Activated CD8-positive, alpha-beta memory T cell treated with anti-CD3 and anti-CD28 coated beads for 4 hours (primary cell): ENCODE measurements at regions not wholly inside any gene's neighbourhood (a gene's known extent, or its start where the extent isn't known, plus 50 kb on each side); places are given as distances from the start of the nearest gene placed in this dataset.
"Not testable (repeated sequence)": the region's sequence is repeated elsewhere in the genome, so short reads cannot be mapped to it uniquely, and the experiment has no call there.

Experiments
- DNase-seq, 2 donors: peaks; one replicate each; pipeline ENCODE4 v3.0.0-alpha.2; 2020; ENCODE audit warnings: low read depth in 2 of 2

DNA sequence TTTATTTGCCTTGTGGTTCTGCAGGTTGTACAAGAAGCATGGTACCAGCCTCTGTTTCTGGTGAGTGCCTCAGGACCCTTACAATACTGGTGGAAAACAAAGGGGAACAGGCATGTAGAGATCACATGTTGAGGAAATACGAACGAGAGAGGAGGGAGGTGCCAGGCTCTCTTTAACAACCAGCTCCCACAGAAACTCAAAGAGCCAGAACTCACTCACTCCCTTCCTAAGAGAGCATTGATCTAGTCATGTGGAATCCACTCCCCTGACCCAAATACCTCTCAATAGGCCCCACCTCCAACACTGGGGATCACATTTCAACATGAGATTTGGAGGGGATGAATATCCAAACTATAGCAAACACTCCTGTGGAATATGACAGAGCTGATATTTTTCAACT lies 938.0 kb downstream of the GALC start:
- DNase-seq = no peak

DNA sequence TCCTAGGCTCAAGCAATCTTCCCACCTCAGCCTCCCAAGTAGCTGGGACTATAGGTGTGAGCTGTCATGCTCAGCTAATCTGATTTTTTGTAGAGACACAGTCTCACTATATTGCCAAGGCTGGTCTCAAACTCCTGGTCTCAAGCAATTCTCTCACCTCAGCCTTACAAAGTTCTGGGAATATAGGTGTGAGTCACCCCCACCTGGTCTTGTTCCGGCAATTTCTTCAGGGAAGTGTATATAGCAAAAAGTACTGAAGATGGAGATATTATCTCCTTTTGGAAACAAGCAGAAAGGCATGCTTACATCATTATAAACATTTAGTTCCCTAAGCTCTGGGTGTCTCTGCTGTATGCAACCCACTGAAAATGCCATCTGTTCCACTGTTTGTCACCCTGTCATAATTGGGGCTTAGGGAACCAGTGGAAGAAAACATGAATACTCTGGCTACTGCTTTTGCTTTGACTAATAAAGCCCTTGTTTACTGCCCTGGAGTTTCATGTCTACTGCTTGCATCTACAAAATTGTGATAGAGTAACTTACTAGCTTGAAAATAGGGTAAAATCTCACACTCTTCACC lies 940.2 kb downstream of the GALC start:
- DNase-seq = no peak

DNA sequence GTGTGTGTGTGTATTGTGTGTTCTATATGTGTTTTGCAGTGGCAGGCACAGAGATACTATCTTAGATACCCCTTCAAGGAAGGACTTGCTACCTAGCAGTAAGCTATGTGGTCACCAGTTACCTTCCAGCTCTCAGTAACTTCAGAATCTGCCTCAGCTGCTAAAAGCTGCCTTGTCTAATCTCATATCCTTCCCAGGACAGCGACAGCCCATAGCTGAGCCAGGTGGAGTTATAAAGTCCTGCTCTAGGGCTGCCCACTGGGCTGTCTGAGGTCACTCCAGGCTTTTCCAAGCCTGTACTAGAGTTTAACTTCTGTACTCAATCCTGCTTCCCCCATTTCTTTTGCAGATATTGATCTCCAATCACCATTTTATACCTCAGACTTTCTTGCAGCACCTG lies 942.6 kb downstream of the GALC start:
- no peak for DNase-seq

DNA sequence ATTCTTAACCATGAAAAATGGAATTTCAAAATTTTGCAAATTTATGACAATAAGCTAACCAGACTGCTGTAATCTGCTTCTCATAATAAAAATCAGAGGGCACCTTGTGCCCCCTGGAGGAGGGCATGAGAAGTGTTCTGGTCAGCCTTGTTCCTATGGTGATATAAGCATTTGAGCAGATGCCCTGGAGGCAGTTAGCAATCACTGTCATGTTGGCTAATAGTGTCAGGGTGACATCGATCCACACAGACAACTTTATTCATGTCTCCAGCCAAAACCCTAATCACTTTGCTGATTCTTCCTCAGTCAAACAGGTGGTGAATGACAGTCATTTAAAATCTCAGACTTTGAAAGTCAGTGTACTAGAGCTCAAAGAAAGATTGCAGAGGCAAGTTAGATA lies 943.0 kb downstream of the GALC start:
- DNase-seq = no peak

DNA sequence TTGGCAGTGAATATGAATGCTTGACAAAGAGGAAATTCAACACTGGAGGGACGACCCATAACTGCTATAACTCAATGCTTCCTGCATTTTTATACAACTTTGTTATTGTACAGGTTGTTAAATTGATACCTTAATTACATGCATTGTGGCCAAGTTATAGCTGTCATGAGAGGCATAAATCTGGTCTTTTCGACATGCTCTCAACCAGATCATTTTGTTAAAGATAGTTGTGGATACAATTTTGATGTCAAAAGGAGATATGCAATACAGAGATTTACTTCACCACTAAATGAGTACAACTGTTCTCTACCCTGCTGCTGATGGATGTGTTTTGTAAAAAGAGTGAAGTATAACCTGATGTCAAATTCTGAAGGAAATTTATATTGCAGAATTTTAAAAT lies 946.0 kb downstream of the GALC start:
- no peak for DNase-seq

DNA sequence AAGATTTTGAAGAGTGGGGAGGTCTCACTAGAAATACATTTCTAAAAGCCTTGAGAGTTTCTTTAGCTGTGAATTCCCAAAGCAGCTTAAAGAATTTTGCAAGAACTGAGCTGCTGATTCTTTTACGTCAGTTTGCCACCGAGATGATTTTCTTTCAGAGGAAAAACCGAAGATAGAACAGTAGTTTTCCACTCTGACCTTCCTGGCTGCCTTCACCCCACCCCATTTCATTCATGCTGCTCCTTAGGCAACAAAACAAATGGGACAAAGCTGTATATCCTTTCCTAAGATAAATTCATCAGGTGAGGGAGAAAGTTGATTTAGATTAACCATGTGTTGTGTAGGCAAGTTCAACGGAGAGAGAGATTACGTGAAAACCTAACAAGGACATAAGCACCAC lies 947.0 kb downstream of the GALC start:
- DNase-seq = no peak

DNA sequence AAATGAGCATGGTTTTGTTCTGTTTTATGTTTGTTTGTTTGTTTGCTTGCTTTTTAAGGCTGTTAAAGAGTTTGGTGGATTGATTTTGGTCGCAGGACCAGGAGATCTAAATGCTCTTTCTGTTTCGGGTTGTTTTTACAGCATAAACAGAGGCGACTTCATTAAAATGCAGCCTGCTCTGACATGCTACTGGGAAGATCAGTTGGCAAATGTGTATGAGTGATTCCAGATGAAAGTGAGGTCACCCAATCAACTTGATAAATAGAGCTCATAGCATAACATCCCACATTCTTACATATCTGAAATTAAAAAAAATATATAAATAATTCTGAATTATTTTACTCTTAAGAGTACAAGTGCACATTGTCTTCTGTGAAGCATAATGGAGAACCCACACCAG lies 947.7 kb downstream of the GALC start:
- no peak for DNase-seq

DNA sequence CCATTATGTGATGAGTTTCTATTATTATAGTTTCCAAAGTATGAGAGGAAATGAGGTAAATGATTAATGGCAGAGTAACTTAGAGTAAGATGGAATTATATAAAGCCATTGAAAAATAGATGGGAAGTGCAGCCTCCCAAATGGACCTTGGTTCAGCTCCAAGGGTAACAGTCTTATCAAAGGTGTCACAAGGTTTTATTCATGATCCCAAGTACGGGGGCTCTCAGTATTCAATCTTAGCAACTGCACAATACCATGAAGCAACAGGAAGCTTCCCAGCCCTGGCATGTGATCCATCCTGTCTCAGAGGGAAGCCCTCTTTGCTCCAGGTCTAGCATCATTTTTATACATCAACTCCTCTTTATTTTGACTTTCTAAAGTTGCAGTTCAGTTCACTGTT lies 948.2 kb downstream of the GALC start:
- DNase-seq = no peak

DNA sequence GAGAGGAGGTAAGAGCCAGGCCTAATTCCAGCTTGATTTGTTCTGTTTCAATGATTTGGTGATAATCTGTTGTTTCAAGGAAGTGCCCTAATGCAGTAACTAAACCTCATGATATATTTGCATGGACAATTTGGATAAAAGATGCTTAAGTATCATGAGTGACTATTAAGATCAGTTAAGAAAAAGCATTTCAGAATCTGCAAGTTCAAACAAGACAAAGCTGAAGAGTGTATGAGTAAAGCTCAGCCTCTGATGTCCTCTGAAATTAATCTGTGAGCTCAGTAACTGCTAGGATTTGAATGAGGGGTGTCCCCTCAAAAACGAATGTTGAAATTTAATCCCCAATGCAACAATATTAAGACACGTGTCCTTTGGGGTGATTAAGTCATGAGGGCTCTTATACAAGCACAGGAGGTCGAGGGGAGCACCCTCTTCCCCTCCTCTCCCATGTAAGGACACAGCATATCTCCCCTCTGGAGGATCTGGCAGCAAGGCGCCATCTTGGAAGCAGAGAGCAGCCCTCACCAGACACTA lies 949.2 kb downstream of the GALC start:
- no peak for DNase-seq

DNA sequence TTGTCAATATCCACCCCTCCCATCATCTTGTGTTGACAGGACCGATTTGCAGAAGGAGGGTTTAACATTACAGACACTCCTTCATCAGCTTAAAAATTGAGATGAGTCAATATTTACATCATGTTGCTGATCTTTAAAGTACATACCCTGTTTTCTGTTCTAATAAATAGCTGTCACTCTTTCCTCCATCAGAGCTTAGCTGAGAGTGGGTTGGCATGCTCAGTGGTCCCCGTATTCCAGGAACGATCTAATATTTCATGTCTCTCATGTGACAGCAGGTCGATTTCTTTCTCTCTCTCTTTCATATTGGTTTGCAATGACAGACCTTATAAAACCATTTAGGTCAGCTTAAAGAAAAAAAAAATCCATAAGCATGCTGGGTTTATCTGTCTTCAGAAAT lies 950.6 kb downstream of the GALC start:
- no peak for DNase-seq

DNA sequence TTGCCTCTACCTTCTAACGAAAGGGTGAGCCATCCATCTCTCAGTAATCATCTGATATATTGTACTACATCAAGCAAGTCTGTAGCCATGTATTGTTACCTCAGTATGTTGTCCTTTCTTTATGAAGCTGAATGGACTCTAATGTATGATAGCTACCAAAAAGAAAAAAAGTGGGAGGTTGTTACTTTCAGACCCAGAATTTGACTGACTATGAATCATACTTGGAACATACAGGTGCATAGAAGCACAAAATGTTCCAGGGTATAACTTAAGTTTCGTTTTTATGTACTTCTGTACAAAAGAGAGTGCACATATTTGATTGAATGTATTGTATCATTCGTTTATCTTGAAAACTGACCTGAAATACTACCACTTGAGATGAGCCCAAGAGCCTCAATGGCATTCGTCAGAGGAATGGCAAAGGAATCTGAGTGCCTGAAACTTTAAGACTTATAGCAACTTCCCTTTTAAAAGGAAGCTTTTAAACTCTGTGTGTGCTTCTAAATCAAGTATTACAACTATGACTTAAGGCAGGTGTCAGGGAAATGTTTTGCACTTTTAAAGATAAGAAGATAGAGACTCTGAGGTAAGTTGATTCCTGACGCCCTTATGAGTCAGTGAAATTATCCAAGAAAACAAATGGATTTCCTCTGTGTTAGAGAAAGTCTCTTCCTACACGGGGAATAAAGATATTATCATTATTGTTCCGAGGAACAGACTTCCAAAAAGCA lies 951.5 kb downstream of the GALC start:
- DNase-seq = no peak

DNA sequence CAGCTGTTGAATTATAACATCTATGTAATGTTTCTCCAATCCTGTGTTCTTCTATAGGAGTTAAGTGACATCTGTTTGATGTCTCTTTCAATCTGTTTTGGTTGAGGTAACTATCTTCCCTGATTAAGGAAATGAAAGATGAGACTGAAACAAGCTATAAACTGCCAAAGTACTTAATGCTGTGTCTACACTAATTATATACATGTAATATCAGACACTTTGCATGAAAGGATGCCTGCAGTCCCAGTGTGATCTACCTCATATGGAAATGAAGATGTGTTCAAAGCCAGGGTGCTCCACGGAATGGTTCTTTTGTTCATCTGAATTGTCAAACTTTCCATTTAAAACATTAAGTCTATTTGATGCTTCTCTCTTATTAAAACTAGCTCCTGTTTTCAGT lies 958.3 kb downstream of the GALC start:
- no peak for DNase-seq

DNA sequence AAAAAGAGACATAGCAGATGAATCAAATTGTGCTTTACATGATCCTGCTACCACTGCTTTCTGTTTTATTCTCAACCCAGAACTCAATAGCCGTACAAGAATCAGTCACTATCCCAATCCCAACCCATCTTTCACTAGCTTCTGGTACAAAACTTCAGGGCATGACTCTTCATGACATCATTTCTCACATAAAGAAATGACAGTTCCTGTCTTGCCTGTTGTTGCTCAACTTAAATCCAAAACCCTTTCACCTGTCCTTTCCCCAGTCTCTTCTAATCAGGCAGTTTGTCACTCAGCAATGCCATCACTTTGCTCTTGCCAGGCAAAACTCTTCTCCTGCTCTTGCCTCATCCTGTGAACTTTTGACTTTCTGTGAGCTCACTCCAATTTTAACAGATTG lies 962.8 kb downstream of the GALC start:
- no peak for DNase-seq

DNA sequence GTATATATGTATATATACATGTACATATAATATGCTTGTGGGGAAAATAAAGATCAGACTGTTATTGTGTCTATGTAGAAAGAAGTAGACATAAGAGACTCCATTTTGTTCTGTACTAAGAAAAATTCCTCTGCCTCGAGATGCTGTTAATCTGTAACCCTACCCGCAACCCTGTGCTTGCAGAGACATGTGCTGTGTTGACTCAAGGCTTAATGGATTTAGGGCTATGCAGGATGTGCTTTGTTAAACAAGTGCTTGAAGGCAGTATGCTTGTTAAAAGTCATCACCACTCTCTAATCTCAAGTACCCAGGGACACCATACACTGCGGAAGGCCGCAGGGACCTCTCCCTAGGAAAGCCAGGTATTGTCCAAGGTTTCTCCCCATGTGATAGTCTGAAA lies 972.9 kb downstream of the GALC start:
- not testable (repeated sequence) for DNase-seq

DNA sequence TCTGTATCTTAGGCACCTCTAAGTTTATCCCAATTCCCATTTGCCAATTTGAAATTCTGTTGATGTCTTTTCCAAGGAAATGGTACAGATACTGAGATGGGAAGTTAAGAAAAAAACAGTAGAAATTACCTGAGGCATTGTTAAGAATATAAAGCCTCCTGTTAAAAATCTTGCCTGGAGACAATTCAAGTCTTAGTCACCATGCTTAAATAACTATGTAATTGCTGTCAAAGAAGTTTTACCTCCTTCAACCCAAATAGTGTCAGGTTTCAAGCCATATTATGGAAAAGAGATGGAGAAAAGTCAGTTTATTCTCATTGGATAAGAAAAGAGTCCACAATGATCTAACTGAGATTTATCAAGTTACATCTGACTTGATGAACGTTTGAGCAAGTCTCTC lies 974.7 kb downstream of the GALC start:
- DNase-seq = no peak

DNA sequence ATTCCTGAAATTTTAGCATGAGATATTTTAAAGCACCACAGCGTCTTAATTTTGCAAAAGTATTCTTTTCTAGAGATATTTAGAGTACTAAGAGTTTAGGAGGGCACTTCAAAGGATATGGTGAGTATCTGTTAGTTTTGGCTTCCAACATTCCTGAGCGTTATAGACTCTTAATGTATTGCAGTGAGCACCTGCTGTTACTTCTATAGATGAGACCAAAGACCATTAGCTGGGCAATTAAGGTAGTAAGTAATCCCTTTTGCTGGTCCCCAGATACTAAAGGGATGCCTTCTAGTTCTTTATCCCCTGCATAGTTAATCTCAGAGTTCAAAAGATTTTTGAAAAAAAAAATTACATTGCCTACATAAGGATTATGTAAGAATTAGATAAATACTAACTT lies 975.6 kb downstream of the GALC start:
- no peak for DNase-seq

DNA sequence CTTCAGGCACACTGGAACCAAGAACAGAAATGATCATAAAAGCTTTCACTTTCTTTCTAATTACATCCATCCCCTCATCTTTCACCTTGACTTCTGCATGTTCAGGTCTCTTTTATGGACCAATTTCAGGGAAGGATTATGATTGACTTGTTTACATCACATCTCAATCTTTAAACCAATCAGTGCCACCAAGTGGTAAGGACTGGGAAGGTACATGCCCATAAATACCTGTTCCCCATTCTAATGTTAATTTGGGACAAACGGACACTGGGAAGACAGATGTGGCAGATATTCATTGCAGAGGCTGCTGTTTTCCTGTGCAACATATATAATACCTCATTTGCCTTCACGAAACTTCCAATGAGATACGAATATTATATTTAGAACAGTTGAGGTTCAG lies 978.1 kb downstream of the GALC start:
- DNase-seq = no peak

DNA sequence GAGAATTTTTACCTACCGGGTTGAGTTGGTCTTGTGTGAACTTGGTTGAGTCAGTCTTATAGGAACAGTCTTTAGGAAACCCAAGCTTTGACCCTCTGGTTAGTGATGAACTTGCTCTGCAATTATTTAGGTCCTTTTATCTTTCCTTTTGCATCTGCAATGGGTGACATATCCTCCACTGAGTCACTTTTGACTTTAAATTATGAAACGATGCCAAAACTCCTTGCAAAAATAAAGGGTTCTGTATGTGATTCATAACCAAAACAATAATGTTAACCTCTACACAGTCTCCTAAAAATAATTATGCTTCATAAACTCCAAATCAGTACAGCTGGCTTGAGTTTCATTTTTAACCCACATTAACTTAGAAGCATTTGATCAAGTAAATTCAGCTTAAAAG lies 979.4 kb downstream of the GALC start:
- no peak for DNase-seq

DNA sequence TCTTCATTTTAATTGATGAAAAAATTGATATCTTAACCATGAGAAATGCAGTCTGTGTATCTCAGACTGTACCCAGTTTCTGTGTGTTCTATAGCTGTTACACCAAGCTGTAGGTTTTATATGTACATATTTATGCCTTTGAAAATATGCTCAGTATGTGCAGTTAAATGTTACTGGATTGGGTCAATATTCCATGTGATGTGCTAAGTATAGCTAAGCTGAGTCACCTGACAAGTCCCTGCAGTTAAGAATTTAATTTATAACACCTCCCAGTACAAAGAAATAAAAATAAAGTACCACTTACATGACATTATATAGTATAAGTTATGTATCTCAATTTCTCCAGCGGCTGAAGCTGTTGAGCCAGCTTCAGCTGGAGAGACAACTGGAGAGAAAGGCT lies 984.0 kb downstream of the GALC start:
- no peak for DNase-seq

DNA sequence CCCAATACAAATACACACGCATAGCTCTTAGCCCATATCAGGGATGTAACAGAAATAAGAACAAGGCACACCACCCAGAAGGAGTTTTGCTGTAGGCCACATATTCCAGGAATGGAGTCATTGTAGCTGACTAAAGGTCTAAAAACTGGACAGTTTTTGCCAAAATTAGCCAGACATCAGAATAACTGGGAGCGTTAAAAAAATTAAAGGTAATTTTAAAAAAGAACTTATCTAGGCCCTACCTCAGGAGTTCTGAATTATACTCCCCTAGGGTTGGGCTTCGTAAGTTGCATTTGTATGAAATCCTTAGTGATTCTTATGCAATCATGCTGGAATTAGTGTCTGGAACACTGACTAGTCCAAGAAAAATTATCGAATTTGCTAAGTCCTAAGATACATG lies 987.7 kb downstream of the GALC start:
- no peak for DNase-seq

DNA sequence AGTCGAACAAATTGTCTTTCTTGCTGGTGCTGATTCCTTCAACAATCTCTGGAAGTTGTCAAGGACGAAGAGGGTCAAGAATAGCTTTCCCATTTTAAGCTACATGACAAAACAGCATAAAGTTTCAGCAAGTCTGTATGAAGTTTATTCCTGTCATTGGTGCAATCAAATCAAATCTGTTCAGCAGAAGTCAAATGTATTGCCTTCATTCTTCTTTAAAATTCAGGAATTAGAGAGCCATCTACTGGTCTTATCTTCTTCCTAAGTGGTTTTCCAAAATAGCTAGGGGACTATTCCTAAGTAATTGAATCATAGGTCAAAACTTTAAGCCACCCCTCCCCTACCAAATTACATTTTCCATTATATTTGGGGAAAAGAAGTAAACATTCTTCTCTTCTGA lies 990.2 kb downstream of the GALC start:
- DNase-seq = no peak

DNA sequence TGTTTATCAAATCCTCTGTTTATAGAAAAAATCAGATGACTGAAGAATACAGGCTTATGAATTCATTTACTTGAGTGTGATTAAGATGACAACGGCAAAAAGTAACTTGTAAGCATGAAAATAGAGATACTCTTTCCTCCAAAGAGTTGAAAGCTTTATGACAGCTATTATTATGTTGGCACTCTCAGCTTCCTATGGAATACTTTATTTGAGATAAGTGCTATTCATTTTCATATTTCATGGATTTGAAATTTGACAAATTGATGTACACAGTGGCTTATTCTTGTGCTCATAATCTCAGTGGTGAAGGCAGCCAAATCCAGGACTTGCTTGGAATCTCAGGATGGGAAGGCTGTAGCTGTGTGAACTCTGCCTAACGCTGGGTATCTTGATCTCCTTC lies 991.6 kb downstream of the GALC start:
- DNase-seq = no peak

DNA sequence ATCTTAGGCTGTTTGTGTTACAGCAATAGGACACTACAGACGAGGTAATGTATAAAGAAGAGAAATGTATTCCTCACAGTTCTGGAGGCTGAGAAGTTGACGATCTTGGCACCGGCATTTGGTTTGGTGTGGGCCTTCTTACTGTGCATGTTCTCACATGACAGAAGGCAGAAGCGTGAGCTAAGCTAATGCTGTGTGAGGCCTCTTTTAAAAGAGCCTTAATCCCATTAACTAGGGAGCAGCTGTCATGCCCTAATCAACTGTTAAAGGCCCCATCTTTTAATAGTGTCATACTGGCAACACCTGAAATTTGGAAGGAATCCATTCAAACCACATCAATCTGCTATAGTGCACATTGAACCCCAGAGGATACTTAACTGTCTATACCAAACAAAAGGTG lies 992.9 kb downstream of the GALC start:
- DNase-seq = no peak

DNA sequence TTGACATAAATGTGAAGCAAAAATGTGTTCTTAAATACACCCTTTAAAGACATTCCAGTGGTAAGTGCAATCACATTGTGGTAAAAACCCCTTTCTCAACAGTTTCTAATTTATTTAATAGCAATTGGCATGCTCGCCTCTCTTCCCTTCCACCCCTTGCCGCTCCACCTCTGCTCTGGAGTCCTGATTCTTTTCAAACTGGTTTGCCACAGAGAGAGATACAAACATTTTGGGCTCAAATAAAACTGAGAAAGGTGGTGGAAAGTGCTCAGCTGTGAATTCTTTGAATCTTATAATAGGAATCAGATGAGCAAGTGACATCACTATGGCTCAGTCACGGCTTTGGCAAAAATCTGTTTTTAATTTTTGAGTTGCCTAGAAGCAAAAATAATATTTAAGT lies 993.9 kb downstream of the GALC start:
- no peak for DNase-seq
